ENCODE measurements at regions not wholly inside any gene's neighbourhood (a gene's known extent, or its start where the extent isn't known, plus 50 kb on each side); places are given as distances from the start of the nearest gene placed in this dataset.

DNA sequence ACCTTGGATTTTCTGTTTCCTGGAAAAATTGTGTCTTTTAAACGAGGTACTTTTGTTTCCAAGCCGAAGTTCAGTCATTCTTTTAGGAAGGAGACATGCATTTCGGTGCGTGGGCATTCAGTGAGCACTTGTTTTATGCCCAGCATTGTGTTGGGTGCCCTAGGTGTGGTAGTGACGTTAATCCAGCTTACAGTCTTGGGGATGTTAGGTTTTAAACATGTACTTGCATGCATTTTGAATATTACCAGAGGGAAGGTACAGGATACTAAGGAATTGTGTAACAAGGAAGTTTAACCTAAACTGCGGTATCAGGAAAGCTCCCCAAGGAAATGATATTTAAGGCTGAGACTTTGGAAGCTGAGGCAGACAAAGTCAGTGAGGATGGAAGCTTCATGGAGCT, 66.3 kb downstream of the ARHGAP35 start:
- TF ChIP-seq, protein P1, sequence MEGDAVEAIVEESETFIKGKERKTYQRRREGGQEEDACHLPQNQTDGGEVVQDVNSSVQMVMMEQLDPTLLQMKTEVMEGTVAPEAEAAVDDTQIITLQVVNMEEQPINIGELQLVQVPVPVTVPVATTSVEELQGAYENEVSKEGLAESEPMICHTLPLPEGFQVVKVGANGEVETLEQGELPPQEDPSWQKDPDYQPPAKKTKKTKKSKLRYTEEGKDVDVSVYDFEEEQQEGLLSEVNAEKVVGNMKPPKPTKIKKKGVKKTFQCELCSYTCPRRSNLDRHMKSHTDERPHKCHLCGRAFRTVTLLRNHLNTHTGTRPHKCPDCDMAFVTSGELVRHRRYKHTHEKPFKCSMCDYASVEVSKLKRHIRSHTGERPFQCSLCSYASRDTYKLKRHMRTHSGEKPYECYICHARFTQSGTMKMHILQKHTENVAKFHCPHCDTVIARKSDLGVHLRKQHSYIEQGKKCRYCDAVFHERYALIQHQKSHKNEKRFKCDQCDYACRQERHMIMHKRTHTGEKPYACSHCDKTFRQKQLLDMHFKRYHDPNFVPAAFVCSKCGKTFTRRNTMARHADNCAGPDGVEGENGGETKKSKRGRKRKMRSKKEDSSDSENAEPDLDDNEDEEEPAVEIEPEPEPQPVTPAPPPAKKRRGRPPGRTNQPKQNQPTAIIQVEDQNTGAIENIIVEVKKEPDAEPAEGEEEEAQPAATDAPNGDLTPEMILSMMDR (conservative IDR thresholded peaks at IDR 0.05; ENCODE audit: low read depth, low read length): no peak
- TF ChIP-seq EZH2 (IDR thresholded peaks at IDR 0.05; ENCODE audit: borderline replicate concordance, low read depth, low read length, poor library complexity, severe bottlenecking): no peak
